Umbilical cord (tissue), 1 donor: ENCODE measurements at regions not wholly inside any gene's neighbourhood (a gene's known extent, or its start where the extent isn't known, plus 50 kb on each side); places are given as distances from the start of the nearest gene placed in this dataset.
"Not testable (repeated sequence)": the region's sequence is repeated elsewhere in the genome, so short reads cannot be mapped to it uniquely, and the experiment has no call there.

Experiments
- DNase-seq: peaks from one replicate; pipeline ENCODE4 v3.0.0-alpha.2; 2015; ENCODE audit warnings: low spot score

DNA sequence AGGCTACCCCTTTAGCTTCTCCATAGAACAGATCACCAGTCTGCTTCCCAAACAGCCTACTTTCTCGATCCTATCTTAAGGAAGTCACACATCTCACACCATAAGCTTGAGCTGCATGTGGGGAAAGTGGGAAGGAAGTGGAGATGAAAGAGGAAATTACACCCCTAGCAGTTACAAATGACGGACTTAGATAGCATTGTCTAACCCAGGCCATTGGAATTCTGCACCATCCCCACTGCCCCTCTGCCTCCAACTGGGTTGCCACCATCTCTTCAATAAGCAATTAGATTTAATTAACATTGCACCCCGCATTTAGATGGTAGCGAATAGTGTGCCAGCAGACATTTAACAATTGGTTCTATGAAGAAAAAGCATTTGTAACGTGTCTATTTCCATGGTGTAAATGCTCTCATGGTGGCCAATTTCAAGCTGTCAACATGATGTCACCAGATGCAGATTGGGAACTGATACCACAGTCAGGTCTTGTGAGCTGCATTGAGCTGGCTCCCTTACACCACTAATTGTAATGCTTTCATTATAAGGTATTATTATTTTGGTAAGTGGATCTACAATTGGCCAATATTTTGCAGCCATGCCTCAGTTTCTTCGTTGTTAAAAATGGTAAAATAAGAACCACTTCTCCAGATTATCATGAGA is 124.7 kb downstream of the CD24 start:
- DNase-seq, result no peak

DNA sequence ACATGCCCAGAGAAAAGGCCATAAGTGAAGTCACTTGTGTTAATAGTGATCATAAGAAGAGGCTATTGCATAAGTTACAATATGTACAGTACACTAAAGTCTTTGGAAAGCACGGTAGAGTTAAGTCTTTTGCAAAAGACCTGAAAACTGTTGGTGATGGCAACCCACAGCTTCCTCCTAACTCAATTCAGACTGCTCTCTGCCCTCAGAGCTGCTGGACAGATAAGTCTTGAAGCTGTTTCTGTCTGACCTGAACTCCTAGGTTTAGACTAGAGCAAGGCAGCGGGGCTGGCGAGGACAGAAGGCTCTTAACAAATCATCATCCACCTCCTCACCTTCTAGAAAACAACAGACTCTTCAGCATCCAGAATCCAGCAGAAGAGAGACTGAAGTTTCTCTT is 125.4 kb downstream of the CD24 start:
- no peak for DNase-seq

DNA sequence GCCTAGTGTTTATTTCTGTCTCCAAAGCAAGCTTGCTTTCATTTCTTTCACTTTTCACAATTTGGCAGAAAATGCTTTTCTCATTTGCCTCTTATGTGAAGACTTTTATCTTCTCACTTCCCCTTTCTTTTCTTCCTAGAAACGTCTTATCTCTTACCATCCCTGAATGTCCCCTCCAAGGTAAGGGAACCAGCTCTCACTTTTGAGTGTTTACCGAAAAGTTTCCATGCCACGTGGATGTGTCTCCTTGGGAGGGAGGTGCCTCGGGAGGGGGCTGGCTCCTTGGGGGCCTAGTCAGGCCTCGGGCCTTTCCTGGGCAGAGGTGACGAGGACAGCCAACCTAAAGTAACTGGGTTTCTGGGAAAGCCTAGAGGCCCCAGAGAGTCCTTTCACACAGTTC is 127.4 kb downstream of the CD24 start:
- no peak for DNase-seq

DNA sequence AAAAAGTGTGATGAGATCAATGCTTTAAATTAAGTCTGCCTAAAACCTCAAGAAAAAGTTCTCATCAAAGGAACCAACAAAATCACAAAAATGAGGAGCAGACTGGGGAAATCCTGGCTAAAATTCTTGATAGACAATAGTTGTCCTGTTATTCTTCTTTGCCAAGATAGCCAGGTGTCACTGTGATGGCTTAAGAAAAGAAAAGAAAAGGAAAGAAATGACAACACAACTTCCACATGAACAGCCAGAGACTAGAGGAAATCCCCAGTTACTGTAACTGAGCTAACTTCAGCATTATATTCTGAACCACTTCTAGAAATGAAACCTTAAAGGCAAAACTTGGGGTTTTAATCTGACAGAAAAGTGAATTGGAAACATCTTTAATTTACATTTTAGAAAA is 129.6 kb downstream of the CD24 start:
- DNase-seq, result no peak

DNA sequence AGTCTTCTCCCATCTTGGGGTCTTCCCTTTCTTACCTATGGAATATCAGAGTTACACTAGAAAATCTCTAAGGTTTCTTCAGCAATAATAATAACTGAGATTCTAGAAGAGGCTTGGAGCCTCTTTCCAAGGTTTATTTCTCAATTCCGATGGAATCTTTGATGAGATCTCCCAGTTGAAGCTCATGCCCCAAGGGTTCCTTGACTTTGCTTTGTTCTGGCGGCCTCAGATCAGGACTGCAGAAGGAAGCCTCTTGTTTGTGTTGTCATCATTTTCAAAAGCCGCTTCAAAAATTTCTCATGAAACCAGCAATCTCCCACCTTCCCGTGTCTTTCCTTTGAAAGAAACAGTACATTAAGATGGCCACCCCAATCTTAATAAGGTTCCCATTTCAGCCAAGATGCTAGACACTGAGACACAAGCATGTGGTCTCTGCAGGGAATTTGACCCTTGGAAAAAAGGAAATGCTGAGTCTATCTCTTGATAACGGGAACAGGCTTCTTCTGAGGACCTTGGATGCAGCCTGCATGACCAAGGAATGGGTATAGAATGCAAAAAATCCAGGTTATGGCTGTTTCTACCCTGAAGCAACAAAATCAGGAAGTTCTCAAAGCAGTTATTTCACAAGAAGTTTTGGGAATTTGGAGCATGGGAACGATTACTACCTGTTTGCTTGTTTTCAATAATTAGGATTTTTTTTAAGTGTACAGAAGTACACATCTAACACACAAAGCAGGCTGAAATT is 141.6 kb downstream of the CD24 start:
- DNase-seq, result no peak

DNA sequence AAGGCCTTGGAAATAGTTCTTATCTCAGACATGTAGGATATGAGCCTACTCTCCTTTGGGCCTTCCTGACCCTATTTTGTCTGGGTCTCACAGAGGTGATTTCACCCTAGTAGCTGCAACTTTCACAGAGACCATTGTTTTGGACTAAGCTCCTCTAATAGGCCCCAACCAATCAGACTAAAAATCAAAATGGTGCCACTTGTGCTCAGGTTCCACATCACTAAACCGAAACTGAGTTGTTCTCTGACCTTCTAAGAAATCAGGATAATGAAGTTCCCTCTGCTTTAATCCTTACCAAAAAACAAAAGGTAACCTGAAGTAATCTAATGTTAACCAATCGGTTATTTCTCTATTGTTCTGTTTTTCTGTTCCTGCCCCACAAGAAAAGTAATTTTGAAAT is 143.6 kb downstream of the CD24 start:
- DNase-seq, result no peak

DNA sequence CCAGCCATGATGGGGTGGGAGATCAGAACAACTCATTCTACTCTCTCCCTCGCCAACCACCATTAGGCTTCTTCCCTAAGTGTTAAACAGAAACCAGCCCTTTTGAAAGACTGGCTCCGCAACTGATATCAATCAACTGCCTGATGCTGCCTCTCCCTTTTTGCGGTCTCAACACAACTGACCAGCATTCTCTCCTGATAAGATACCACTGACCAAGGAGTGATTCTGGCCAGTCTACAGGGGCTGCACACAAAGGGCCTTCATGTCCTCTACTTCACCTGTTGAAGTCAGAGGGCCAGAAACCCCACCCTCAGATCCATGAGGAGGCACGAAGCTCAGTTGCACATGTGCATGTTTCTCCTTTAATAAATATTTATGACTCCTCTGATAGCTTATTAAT is 145.1 kb downstream of the CD24 start:
- no peak for DNase-seq

DNA sequence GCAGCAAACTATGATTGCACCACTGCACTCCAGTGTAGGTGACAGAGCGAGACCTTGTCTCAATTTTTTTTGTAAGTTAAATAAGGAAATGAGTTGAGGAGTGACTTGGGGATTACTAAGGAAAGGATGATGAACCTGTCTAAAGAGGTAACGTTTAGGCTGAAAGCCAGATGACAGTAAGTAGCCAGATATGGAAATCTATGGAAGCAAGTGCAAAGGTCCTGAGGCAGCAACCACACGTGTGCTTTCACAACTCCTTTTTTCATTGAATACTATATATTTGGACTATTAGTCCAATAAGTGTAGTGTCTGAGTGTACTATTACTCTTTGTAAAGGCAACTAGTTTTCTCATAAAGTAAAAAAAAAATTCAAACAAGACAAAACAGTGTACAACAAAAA is 147.4 kb downstream of the CD24 start:
- DNase-seq, result no peak

DNA sequence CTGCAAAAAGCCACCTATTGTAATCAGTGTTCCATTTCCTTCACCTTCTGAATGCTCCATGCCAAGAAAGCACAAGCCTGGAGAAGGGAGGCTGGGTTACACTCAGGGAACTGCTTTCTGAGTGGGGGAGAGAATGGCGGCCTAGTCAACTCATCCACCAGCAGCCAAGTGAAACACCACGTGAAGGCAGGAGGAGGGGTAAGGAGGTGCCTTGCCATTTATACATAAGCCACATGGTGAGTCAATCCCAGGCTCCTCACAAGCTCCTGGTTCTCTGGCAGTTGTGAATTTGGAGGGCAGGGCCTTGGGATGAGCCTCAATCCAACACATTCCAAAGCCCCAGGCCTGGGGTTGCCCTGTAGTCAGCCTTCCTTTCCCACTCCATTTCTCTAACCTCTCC is 149.4 kb downstream of the CD24 start:
- DNase-seq, result no peak

DNA sequence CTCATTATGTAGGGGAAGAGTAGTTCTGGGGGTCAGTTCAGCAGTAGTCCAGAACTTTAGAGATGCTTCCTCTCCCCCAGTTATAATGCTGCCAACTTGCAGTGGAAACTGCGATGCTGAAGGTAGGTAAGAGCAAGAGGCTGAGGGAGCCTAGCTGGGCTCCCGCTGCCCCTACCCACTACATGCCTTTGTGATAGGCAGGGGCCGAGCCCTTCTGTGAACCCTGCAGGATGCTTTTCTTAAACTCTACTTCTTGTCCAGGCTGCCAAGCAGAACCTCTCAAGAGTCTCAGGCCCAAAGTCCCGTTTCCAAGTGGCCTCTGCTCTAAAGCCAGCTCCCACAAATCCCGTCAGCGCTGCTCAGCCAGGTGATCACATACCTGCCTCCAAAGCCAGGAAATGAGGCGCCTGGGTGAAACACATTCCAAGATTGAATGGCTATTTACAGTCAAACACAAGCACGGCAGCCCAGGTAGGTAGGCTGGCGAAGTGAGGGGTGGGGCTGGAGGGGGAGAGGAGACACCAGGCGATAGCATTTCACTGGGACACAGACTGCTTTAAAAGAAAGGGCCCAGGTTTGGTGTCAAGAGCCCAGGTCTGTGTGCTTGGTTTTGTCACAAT is 150.7 kb downstream of the CD24 start:
- DNase-seq, result no peak

DNA sequence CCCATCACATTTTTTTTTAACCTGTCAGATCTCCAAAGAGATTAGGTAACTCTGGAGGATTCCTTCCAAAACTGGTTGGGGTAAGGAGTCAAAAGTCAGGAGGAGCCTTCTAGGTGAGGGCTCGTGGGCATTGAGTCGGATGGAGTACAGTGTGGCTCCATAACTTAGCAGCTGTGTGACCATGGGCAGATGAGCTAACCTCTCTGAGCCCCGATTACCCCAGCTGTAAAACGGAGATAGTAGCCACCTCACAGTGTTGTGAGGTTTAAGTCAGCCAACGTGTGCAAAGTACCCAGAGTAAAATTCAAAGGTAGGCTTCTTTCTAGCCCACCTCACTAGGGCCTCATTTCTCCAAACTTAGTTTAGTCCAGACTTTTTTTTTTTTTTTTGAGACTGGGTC is 151.5 kb downstream of the CD24 start:
- DNase-seq, result no peak

DNA sequence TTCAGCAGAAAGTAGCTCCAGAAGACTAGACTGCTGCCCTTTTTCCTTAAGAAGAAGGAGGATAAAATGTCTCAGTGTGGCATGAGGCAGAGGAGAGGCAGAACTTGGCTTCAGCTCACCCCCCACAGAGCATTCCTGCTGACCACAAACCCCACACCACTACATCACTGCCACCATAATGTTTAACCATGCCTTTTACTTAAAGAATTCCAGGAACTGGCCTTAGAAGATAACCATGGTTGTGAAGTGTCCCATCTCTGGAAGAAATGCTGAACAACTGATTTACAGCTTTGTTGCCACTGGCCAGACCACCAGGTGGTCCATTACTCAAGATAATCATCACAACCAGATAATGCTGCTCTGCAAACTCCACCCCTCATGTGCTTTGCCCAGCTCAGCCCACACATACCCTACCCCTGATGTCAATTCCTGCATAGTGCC is 154.1 kb downstream of the CD24 start:
- DNase-seq, result no peak

DNA sequence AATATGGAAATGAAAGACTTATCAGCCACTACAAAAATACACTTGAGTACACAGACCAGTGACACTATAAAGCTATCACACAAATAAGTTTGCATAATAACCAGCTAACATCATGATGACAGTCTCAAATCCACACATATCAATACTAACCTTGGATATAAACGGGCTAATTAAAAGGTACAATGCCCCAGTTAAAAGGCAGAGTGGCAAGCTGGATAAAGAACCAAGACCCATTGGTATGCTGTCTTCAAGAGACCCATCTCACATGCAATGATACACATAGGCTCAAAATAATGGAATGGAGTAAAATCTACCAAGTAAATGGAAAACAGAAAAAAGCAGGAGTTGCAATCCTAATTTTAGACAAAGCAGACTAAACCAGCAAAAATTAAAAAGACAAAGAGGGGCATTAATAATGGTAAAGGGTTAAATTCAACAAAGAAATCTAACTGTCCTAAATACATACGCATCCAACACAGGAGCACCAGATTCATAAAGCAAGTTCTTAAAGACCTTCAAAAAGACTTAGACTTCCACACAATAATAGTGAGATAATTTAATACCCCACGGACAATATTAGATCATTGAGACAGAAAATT is 163.3 kb downstream of the CD24 start:
- DNase-seq, result no peak

DNA sequence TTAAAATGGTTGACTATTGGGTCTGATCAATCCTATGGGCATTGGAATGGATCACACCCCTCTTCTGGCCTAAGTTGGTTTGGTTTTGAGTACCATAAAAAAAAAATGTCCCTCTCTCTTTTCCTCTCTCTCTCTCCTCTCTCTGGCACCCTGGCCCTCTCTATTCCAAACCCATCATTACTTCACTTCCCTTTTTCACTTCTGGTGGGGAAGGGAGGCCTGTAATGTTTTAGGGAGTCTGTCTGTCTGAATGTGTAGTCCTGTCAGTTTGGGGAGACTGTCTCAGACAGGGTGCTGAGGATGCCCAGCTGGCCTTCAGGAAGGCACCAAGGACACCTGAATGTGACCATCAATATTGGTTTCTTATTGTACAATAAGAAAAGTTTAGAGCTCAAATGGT is 165.8 kb downstream of the CD24 start:
- no peak for DNase-seq

DNA sequence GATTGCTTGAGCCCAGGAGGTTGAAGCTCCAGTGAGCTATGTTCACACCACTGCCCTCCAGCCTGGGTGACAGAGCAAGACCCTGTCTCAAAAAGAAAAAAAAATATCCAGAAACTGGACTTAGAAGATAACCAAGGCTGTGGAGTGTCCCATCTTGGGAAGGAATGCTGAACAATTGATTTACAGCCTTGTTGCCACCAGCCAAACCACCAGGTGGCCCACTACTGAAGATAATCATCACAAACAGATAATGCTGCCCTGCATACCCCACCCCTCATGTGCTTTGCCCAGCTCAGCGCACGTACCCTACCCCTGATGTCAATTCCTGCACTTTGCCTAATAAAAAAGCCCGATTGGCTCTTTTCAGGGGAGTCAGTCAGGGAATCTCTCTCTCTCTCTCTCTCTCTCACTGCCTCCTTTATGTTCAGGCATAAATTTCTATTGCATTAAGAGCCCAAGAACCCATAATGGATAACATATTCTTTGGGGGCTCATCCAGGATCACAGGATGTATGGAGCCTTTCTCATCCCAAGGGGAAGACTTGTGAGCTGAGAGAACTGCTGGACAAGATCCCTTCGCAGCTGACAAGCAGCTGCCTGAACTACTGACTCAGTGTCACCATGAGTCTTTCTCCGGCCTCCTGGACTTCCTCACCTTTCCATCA is 166.4 kb downstream of the CD24 start:
- DNase-seq, result no peak

DNA sequence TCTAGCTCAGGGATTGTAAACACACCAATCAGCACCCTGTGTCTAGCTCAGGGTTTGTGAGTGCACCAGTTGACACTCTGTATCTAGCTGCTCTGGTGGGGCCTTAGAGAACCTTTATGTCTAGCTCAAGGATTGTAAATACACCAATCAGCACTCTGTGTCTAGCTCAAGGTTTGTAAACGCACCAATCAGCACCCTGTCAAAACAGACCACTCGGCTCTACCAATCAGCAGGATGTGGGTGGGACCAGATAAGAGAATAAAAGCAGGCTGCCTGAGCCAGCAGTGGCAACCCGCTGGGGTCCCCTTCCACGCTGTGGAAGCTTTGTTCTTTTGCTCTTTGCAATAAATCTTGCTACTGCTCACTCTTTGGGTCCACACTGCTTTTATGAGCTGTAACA is 168.3 kb downstream of the CD24 start:
- DNase-seq, result not testable (repeated sequence)

DNA sequence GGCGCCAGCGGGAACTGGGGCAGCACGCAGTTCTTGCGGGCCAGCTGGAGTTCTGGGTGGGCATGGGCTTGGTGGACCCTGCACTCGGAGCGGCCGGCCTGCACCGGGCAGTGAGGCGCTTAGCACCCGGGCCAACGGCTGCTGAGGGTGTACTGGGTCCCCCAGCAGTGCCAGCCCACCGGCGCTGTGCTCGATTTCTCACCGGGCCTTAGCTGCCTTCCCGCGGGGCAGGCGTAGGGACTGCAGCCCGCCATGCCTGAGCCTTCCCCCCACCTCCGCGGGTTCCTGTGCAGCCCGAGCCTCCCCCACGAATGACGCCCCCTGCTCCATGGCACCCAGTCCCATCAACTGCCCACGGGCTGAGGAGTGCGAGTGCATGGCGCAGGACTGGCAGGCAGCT is 168.8 kb downstream of the CD24 start:
- no peak for DNase-seq

DNA sequence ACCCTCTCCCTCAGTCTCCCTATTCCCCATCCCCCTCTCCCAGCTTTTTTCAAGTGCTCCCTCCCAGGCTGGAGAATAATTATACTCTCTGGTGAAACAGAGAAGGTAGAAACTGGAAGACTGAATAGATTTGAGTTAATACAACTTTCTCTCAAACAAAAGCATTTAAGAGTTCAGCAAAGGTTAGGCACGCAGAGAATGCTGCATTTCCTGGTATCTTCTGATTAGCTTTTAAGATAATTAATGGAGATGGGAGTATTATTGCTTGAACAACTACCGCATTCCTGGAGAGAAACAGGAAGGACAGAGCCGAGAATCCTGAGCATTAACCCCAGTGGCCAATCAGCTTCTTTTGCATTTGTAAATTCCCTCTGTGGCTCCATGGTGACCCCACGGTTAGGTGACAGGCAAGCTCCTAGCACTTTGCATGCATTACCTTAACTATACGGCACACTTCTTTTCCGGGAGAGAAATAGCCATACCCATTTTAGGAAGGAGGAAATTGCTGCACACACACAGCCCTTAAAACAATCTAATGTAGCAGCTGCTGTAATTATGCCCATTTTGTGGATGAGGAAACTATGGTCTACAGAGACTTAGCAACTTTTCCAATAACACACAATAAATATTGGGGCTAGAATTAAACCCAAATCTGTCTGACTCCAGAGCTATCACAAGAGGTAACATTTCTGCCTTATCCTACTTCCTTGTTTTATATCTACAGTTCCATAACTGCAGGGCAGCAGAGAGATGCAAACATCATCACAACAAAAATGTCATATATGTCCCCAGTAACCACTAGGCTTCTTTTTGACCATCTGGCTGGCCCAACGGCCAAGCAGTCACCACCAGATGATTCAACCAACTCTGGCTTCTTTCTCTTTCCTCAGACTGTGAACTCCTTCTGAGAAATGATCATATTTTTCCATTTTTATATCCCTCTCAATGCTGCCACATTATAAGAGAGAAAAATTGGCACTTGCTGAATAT is 169.9 kb downstream of the CD24 start:
- DNase-seq, result peak; percentile 26

DNA sequence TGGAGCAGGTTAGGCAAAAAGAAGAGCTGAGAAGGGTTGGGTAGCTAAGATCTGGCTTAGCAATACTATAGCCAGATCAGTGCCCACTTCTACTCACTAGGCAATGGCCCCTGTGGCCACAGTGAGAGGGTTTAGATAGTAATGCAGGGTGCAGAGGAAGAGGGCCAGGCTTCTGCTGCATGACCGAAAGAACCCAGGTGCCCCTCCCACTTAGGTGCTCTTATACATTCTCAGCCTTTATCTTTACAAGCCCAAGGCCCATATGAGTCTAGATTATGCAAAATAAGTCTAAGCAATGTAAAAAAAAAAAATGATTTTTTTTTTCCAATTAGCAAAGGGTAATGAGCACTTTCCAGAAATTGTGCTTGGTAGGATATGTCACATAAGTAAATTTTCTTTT is 171.3 kb downstream of the CD24 start:
- DNase-seq, result no peak

DNA sequence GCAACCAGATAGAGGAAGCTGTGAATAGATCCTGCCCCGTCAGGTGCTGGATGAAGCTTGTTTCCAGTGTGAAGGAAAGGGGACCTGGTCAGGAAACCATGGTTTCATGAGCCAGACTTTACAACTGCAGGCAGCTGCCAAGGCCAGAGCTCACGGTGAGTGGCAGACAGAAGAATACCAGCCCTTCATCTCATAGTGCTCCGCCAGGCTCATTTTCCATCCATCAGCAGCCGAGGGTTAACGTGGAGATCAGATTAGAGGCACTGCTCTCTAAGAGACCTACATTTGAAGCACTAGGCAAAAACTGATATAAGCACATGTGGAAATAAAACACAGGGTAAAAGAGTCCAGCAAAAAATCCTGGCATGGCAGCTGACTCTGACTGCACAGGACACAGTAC is 172.4 kb downstream of the CD24 start:
- DNase-seq, result no peak

DNA sequence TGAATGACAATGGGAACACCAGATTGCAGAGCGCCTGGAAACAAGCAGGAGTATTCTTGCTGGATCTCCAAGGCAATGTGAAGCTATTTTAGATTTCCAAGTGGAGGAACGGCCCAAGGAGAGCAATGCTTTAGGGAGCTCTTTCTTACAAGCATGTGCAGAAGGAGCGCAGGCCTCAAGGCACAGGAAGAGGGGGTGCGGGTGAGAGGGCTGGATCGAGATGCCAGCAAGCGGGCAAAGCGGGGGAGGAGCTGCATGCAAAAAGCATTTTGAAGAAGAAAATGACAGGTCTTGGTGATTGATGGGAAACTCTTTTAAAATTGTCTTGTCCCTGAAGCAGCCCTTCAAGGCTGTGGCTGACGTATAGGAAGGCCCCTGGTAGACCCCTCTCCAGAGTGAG is 171.9 kb downstream of the QRSL1 start:
- DNase-seq, result no peak
